Fibroblast of the aortic adventitia (primary cell): ENCODE measurements at regions not wholly inside any gene's neighbourhood (a gene's known extent, or its start where the extent isn't known, plus 50 kb on each side); places are given as distances from the start of the nearest gene placed in this dataset.
A peak's percentile ranks its signal among the peaks of the same experiment; 100 is the strongest.
"Not testable (repeated sequence)": the region's sequence is repeated elsewhere in the genome, so short reads cannot be mapped to it uniquely, and the experiment has no call there.

Experiments used
- DNase-seq: peaks from one replicate; pipeline ENCODE4 v3.0.0-alpha.2; 2010; ENCODE audit warnings: low read depth
- H3K4me3 ChIP-seq: 2 replicates; pipeline ENCODE4 v1.5.1; 2011; ENCODE audit warnings: low read depth, mild to moderate bottlenecking, control low read depth, low read length, moderate library complexity
- CTCF ChIP-seq: IDR thresholded peaks from 2 replicates; pipeline ENCODE4 v1.5.1; 2011; ENCODE audit warnings: mild to moderate bottlenecking, low read length, control low read depth, inconsistent platforms; ENCODE audit not compliant: insufficient read depth

DNA sequence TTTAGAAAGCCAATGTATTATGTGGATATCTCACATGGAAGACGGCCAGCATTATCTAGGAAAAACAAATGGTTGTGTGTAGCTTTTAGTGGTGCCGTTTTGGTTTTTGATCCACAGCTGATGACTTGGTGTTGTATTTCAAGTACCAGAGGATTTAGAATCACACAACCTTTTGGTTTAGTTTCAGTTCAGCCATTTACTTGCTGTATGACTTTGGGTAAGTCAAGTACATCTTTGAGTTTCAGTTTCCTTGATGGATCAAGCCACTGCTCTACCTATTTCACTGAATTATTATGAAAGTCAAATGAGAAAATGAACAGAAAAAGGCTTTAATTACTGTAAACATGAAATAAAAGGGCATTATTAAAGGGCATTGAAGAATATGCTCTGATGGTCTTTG lies 205.6 kb downstream of the ZIC3 start:
- no peak overlapping the region for H3K4me3 ChIP-seq
- DNase-seq = no peak
- no peak for TF ChIP-seq CTCF

DNA sequence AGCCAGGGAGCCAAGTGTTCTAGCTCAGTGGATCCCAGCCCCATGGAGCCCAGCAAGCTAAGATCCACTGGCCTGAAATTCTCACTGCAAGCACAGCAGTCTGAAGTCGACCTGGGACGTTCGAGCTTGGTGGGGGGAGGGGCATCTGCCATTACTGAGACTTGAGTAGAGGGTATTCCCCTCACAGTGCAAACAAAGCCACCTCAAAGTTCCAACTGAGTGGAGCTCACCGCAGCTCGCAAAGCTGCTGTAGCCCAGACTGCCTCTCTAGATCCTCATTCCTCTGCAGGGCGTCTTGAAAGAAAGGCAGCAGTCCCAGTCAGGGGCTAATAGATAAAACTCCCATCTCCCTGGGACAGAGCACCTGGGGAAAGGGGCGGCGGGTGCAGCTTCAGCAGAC lies 226.3 kb downstream of the ZIC3 start:
- no peak overlapping the region for H3K4me3 ChIP-seq
- DNase-seq = no peak
- TF ChIP-seq CTCF = no peak

GRCh38 chrX:137797926-137798325 lies 232.0 kb downstream of the ZIC3 start:
- not testable (repeated sequence) for DNase-seq, H3K4me3 ChIP-seq

DNA sequence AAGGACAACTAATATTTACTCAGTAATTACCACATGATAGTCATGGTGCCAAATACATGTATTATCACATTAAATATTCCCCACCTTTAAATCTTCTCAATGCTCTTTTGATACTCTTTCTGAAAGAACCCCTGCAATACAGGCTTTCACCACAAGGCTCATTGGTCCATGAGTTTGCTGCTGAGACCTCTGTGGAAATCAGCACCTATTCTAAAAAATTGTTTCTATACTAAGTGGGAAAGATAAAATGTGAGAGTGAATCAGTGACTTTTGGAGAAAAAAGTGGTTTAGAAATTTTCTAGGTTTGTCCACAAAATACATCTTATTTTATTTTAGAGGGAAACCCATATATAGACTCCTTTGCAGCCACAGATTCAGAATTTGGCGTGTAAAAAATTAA lies 257.3 kb downstream of the ZIC3 start:
- no peak for DNase-seq
- TF ChIP-seq CTCF = peak; percentile 27
- no peak overlapping the region for H3K4me3 ChIP-seq

DNA sequence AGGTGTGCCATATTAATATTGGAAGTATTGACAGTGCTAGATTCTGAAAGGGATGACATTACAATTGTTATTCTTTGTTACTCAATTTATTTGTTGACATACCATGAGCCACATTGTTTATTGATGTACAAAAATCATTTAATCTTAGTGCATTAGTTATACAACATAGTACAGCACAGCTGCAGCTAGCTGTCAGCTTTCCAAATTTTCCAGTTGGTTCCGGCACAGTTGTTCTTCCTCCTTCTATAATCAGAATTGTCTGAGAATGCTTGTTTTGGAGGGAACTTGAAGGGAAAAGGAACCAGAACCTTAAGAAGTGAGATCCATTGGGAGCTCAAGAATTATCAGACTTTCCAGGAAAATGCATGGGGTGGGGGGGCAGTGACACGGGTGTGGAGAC lies 281.4 kb downstream of the ZIC3 start:
- no peak for TF ChIP-seq CTCF
- no peak for DNase-seq
- H3K4me3 ChIP-seq = no peak overlapping the region

GRCh38 chrX:137848266-137848905 lies 282.5 kb downstream of the ZIC3 start:
- no peak for DNase-seq
- H3K4me3 ChIP-seq = no peak overlapping the region
- TF ChIP-seq CTCF = no peak

DNA sequence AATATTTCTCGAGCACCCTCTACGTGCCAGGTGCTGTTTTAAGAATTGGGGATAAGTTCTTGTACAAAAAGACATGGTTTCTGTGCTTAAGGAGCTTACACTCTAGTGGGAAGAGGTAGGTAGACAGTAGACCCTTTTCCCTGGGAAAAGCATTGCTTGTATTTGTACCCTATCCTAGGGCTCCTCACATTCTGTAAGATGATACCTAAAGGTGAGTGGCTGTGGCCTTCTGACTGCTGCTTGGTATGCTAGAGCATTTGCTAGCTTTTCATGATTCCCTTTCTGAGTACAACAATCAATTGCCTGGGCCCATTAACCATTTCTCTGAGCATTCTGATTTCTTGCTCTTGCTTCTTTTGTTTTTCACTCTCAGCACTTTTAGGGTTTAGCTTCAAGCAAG lies 286.6 kb downstream of the ZIC3 start:
- H3K4me3 ChIP-seq = no peak overlapping the region
- no peak for DNase-seq
- TF ChIP-seq CTCF = no peak
